GM12872 (cell line): ENCODE measurements at regions not wholly inside any gene's neighbourhood (a gene's known extent, or its start where the extent isn't known, plus 50 kb on each side); places are given as distances from the start of the nearest gene placed in this dataset.

Source experiments
- CTCF ChIP-seq: IDR thresholded peaks from 3 replicates; pipeline ENCODE4 v1.5.1; 2011; ENCODE audit warnings: low read depth, mild to moderate bottlenecking, low read length, moderate library complexity; ENCODE audit not compliant: insufficient read depth

DNA sequence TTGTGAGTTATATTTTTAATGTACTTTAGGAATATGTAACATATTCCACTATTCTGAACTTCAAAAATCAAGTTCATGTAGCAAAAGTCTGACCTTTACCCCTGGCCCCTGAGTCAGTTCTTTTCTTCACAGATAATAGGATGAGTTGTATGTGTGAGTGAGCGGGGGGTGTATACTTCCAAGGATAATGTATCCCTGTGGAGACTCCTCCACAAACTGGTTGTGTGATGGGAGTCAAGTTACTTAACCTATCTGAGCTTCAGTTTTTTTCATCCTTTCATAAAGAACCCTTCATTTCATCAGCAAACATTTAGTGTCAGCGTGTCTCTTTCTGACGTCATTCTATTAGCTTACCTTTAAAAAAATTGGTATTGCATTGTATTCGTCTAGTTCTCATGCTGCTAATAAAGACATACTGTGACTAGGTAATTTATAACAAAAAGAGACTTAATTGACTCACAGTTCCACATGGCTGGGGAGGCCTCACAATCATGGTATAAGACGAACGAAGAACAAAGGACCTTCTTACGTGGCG is 288.1 kb upstream of the GPC6 start:
- no peak for TF ChIP-seq CTCF

GRCh38 chr13:92941167-92941566 is 285.4 kb upstream of the GPC6 start:
- no peak for TF ChIP-seq CTCF

GRCh38 chr13:92947770-92948434 is 278.7 kb upstream of the GPC6 start:
- TF ChIP-seq CTCF, result no peak

DNA sequence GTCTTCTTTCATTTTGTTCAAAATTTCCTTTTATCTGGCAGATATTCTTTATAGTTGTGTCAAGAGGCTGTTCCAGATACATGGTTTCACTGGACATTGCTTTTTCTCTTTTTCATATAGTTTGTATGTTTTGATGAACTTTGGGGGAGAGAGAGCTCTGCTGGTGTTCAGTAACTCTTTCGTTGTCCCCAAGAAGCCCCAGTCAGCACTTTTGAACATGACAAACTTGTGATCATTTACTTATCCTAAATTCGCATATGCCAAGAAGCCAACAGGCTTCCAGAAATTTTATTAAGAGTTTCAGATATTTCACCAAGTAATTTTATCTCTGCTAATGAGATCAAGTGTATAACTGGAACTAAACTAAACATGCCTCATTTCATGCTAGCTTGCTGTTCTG is 275.8 kb upstream of the GPC6 start:
- no peak for TF ChIP-seq CTCF

GRCh38 chr13:92951273-92951890 is 275.2 kb upstream of the GPC6 start:
- TF ChIP-seq CTCF, result no peak

DNA sequence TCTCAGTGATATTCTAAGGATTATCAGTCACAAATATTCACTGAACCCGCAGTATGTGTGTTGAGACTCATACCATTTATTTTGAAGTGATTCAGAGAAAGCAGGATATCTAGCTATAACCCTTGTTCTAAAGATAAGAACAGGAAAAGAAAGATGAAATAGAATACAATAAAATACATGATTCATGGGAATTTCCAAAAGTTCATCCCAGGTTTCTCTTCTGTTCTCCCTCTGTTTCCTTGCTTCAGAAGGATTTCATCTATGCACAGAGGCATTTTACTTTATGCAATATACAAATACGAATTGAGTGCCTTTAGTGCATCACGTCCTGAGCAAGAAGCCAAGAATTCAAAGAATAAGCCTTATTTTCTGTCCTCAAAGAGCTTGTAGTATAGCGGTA is 274.4 kb upstream of the GPC6 start:
- no peak for TF ChIP-seq CTCF

DNA sequence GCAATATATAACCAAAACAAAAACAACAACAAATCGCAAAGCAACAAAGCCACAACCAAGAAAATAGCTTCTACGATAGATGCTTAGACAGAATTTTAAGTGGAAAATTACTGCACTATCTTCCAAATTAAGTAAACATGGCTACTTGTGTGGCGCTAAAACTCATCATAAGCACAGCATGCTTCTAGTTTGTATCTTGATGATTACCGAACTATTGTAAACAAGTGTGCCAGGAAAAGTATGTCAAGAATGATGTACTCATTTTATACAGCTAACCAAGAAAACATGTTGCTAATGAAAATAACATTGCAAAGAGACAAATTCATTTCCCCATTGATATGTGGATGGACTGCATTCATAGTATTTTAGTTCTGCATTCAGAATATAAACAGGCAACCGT is 271.9 kb upstream of the GPC6 start:
- no peak for TF ChIP-seq CTCF
